ENCODE measurements at regions not wholly inside any gene's neighbourhood (a gene's known extent, or its start where the extent isn't known, plus 50 kb on each side); places are given as distances from the start of the nearest gene placed in this dataset.

- H3K18ac ChIP-seq (ENCODE audit: low read length): no peak overlapping the region
- H3K4me1 ChIP-seq (ENCODE audit: control insufficient read depth in 2 of 2, insufficient read depth in 1 of 2, low read depth in 1 of 2, low read length in 2 of 2): no peaks in the 10 kb centered on the region
- H3K23ac ChIP-seq (ENCODE audit: low read depth, low read length, poor library complexity): no peak overlapping the region
- no peak overlapping the region for H3K9ac ChIP-seq (ENCODE audit: low read depth, low read length, poor library complexity)
- H3K79me1 ChIP-seq (ENCODE audit: low read depth, low read length): no peaks in the 10 kb centered on the region
- no peak overlapping the region for H4K8ac ChIP-seq (ENCODE audit: low read depth, low read length)
- no peaks in the 10 kb centered on the region for H3K27me3 ChIP-seq (ENCODE audit: control insufficient read depth in 3 of 3, insufficient read depth in 3 of 3, low read depth in 1 of 3, low read length in 3 of 3)
- H3K4me3 ChIP-seq (ENCODE audit: low read length in 2 of 2): no peak overlapping the region
- no peak overlapping the region for H2AK5ac ChIP-seq (ENCODE audit: low read depth, low read length)
- no peaks in the 10 kb centered on the region for H3K9me3 ChIP-seq (replicated peaks in 1 of 2; ENCODE audit: control insufficient read depth in 2 of 2, insufficient read depth in 1 of 2, low read depth in 1 of 2, low read length in 2 of 2)
- DNase-seq (ENCODE audit: low spot score): no peak
- H2BK120ac ChIP-seq (ENCODE audit: low read depth, low read length): no peak overlapping the region
- no peak overlapping the region for H3K27ac ChIP-seq (replicated peaks; ENCODE audit: low read length)
- no peak overlapping the region for H3K4ac ChIP-seq (ENCODE audit: low read length)
- H2BK5ac ChIP-seq (ENCODE audit: low read length): no peak overlapping the region
- H3K36me3 ChIP-seq (replicated peaks in 1 of 2; ENCODE audit: control insufficient read depth in 2 of 2, insufficient read depth in 2 of 2, low read length in 2 of 2): no peaks in the 10 kb centered on the region
- no peak overlapping the region for H2BK15ac ChIP-seq (ENCODE audit: low read length)
- H4K91ac ChIP-seq (ENCODE audit: low read depth, low read length, poor library complexity): no peak overlapping the region
- no peak overlapping the region for H2BK12ac ChIP-seq (ENCODE audit: low read length)
- WGBS, 2 donors (ENCODE audit: extremely low coverage in 2 of 2, insufficient read length in 2 of 2, insufficient replicate concordance in 1 of 2): no CpG with 5 or more reads among the region's 3 CpGs
- H2AFZ ChIP-seq (ENCODE audit: low read length): no peak overlapping the region
- H3K4me2 ChIP-seq (ENCODE audit: insufficient read depth, low read length, poor library complexity, severe bottlenecking): no peak overlapping the region
- H3K14ac ChIP-seq (ENCODE audit: low read length): no peak overlapping the region
These were observed 731.2 kb downstream of the TDRD15 start for GRCh38 chr2:21854938-21855337.

DNA sequence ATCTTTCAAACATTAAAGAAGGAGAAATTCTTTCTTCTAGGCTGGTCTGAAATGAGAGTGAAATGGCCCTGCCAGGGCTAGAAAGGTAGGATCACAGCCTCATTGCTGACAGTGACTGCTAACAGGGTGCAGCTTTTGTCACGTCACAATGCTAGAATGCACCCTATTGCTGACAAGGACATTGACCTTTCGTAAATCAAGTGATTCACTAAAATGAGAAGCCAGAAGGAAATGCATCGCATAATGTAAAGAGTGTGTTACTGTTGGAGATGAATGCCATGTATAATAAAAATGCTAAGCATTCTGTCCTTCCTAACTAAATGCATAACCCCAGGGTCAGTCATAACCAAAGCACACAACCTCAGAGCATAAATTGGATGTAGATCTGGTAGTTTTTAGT lies 732.9 kb downstream of the TDRD15 start:
- no peak overlapping the region for H2BK5ac ChIP-seq (ENCODE audit: low read length)
- H2BK12ac ChIP-seq (ENCODE audit: low read length): no peak overlapping the region
- H2AK5ac ChIP-seq (ENCODE audit: low read depth, low read length): no peak overlapping the region
- no peak overlapping the region for H4K91ac ChIP-seq (ENCODE audit: low read depth, low read length, poor library complexity)
- H4K8ac ChIP-seq (ENCODE audit: low read depth, low read length): no peak overlapping the region
- H3K23ac ChIP-seq (ENCODE audit: low read depth, low read length, poor library complexity): no peak overlapping the region
- no peaks in the 10 kb centered on the region for H3K27me3 ChIP-seq (ENCODE audit: control insufficient read depth in 3 of 3, insufficient read depth in 3 of 3, low read depth in 1 of 3, low read length in 3 of 3)
- no peaks in the 10 kb centered on the region for H3K4me1 ChIP-seq (ENCODE audit: control insufficient read depth in 2 of 2, insufficient read depth in 1 of 2, low read depth in 1 of 2, low read length in 2 of 2)
- H3K79me1 ChIP-seq (ENCODE audit: low read depth, low read length): no peaks in the 10 kb centered on the region
- H2AFZ ChIP-seq (ENCODE audit: low read length): no peak overlapping the region
- H3K4me3 ChIP-seq (ENCODE audit: low read length in 2 of 2): no peak overlapping the region
- no peak overlapping the region for H3K14ac ChIP-seq (ENCODE audit: low read length)
- H3K27ac ChIP-seq (replicated peaks; ENCODE audit: low read length): no peak overlapping the region
- no peak overlapping the region for H3K9ac ChIP-seq (ENCODE audit: low read depth, low read length, poor library complexity)
- WGBS, 2 donors (ENCODE audit: extremely low coverage in 2 of 2, insufficient read length in 2 of 2, insufficient replicate concordance in 1 of 2): no CpG with 5 or more reads among the region's 3 CpGs
- H3K18ac ChIP-seq (ENCODE audit: low read length): no peak overlapping the region
- no peak for DNase-seq (ENCODE audit: low spot score)
- H2BK15ac ChIP-seq (ENCODE audit: low read length): no peak overlapping the region
- no peak overlapping the region for H3K4me2 ChIP-seq (ENCODE audit: insufficient read depth, low read length, poor library complexity, severe bottlenecking)
- no peaks in the 10 kb centered on the region for H3K36me3 ChIP-seq (replicated peaks in 1 of 2; ENCODE audit: control insufficient read depth in 2 of 2, insufficient read depth in 2 of 2, low read length in 2 of 2)
- H2BK120ac ChIP-seq (ENCODE audit: low read depth, low read length): no peak overlapping the region
- H3K9me3 ChIP-seq (replicated peaks in 1 of 2; ENCODE audit: control insufficient read depth in 2 of 2, insufficient read depth in 1 of 2, low read depth in 1 of 2, low read length in 2 of 2): no peaks in the 10 kb centered on the region
- H3K4ac ChIP-seq (ENCODE audit: low read length): no peak overlapping the region

DNA sequence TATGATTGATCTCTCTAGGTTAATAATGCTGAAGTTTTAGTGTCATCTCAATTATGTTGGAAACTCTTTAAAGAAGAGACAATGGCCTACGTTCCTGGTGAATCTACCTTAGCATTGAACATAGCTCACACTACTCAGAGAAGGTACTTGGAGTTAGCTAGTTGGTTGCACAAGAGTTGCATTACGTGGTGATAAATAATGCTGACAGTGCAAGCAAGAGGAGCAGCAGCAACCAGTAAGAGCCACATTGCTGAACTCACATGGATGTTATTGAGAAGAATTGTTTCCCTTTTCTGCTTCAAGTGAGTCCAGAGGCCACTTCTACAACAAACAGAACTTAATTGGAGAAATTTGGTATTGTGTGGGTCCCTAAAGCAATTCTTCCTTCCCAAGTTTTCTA lies 737.1 kb downstream of the TDRD15 start:
- no peak for DNase-seq (ENCODE audit: low spot score)

GRCh38 chr2:21866316-21866715 lies 742.5 kb downstream of the TDRD15 start:
- Histone ChIP-seq H3K18ac (ENCODE audit: low read length) (no peak overlapping the region), H2BK5ac (ENCODE audit: low read length) (no peak overlapping the region), H3K9ac (ENCODE audit: low read depth, low read length, poor library complexity) (no peak overlapping the region), H2BK120ac (ENCODE audit: low read depth, low read length) (no peak overlapping the region), H3K9me3 (replicated peaks in 1 of 2; ENCODE audit: control insufficient read depth in 2 of 2, insufficient read depth in 1 of 2, low read depth in 1 of 2, low read length in 2 of 2) (no peaks in the 10 kb centered on the region), H4K8ac (ENCODE audit: low read depth, low read length) (no peak overlapping the region), H2AFZ (ENCODE audit: low read length) (no peak overlapping the region), H4K91ac (ENCODE audit: low read depth, low read length, poor library complexity) (no peak overlapping the region), H3K4me2 (ENCODE audit: insufficient read depth, low read length, poor library complexity, severe bottlenecking) (no peak overlapping the region), H3K23ac (ENCODE audit: low read depth, low read length, poor library complexity) (no peak overlapping the region), H3K27ac (replicated peaks; ENCODE audit: low read length) (no peak overlapping the region), H2AK5ac (ENCODE audit: low read depth, low read length) (no peak overlapping the region), H3K79me1 (ENCODE audit: low read depth, low read length) (no peaks in the 10 kb centered on the region), H2BK15ac (ENCODE audit: low read length) (no peak overlapping the region), H3K4me1 (ENCODE audit: control insufficient read depth in 2 of 2, insufficient read depth in 1 of 2, low read depth in 1 of 2, low read length in 2 of 2) (no peaks in the 10 kb centered on the region), H3K4me3 (ENCODE audit: low read length in 2 of 2) (no peak overlapping the region), H2BK12ac (ENCODE audit: low read length) (no peak overlapping the region), H3K4ac (ENCODE audit: low read length) (no peak overlapping the region), H3K27me3 (ENCODE audit: control insufficient read depth in 3 of 3, insufficient read depth in 3 of 3, low read depth in 1 of 3, low read length in 3 of 3) (no peaks in the 10 kb centered on the region), H3K14ac (ENCODE audit: low read length) (no peak overlapping the region), H3K36me3 (replicated peaks in 1 of 2; ENCODE audit: control insufficient read depth in 2 of 2, insufficient read depth in 2 of 2, low read length in 2 of 2) (no peaks in the 10 kb centered on the region)
- no peak for DNase-seq (ENCODE audit: low spot score)
- WGBS, 2 donors (ENCODE audit: extremely low coverage in 2 of 2, insufficient read length in 2 of 2, insufficient replicate concordance in 1 of 2): no CpG with 5 or more reads among the region's 5 CpGs

More for the DNA sequence above, 737.1 kb downstream of the TDRD15 start:
- no peak overlapping the region for H2AFZ ChIP-seq (ENCODE audit: low read length)
- H3K4ac ChIP-seq (ENCODE audit: low read length): no peak overlapping the region
- no peak overlapping the region for H3K4me2 ChIP-seq (ENCODE audit: insufficient read depth, low read length, poor library complexity, severe bottlenecking)
- H3K9me3 ChIP-seq (replicated peaks in 1 of 2; ENCODE audit: control insufficient read depth in 2 of 2, insufficient read depth in 1 of 2, low read depth in 1 of 2, low read length in 2 of 2): no peaks in the 10 kb centered on the region
- WGBS, 2 donors (ENCODE audit: extremely low coverage in 2 of 2, insufficient read length in 2 of 2, insufficient replicate concordance in 1 of 2): no CpG with 5 or more reads among the region's 2 CpGs
- H2BK120ac ChIP-seq (ENCODE audit: low read depth, low read length): no peak overlapping the region
- no peaks in the 10 kb centered on the region for H3K27me3 ChIP-seq (ENCODE audit: control insufficient read depth in 3 of 3, insufficient read depth in 3 of 3, low read depth in 1 of 3, low read length in 3 of 3)
- no peak overlapping the region for H4K8ac ChIP-seq (ENCODE audit: low read depth, low read length)
- no peak overlapping the region for H3K23ac ChIP-seq (ENCODE audit: low read depth, low read length, poor library complexity)
- no peak overlapping the region for H3K4me3 ChIP-seq (ENCODE audit: low read length in 2 of 2)
- H2BK12ac ChIP-seq (ENCODE audit: low read length): no peak overlapping the region
- H3K4me1 ChIP-seq (ENCODE audit: control insufficient read depth in 2 of 2, insufficient read depth in 1 of 2, low read depth in 1 of 2, low read length in 2 of 2): no peaks in the 10 kb centered on the region
- no peak overlapping the region for H2BK5ac ChIP-seq (ENCODE audit: low read length)
- H3K79me1 ChIP-seq (ENCODE audit: low read depth, low read length): no peaks in the 10 kb centered on the region
- no peak overlapping the region for H3K9ac ChIP-seq (ENCODE audit: low read depth, low read length, poor library complexity)
- H3K18ac ChIP-seq (ENCODE audit: low read length): no peak overlapping the region
- no peak overlapping the region for H3K27ac ChIP-seq (replicated peaks; ENCODE audit: low read length)
- H3K14ac ChIP-seq (ENCODE audit: low read length): no peak overlapping the region
- H2BK15ac ChIP-seq (ENCODE audit: low read length): no peak overlapping the region
- H2AK5ac ChIP-seq (ENCODE audit: low read depth, low read length): no peak overlapping the region
- H4K91ac ChIP-seq (ENCODE audit: low read depth, low read length, poor library complexity): no peak overlapping the region
- no peaks in the 10 kb centered on the region for H3K36me3 ChIP-seq (replicated peaks in 1 of 2; ENCODE audit: control insufficient read depth in 2 of 2, insufficient read depth in 2 of 2, low read length in 2 of 2)
